ENCODE measurements at regions not wholly inside any gene's neighbourhood (a gene's known extent, or its start where the extent isn't known, plus 50 kb on each side); places are given as distances from the start of the nearest gene placed in this dataset.

GRCh38 chr16:27703121-27703520 is 153.2 kb downstream of the KATNIP start:
- TF ChIP-seq POLR2A (IDR thresholded peaks at IDR 0.05; ENCODE audit: low read depth, low read length) (no peak), POLR2AphosphoS5 (IDR thresholded peaks at IDR 0.05; ENCODE audit: low read depth, low read length) (no peak), TAF1 (IDR thresholded peaks at IDR 0.05; ENCODE audit: borderline replicate concordance, low read depth, low read length) (no peak)

All from GM12892 (cell line).